Activated T-helper 17 cell treated with anti-CD3 and anti-CD28 coated beads, Interleukin-2, amount 50 U/mL, for 72 hours (primary cell): ENCODE measurements at regions not wholly inside any gene's neighbourhood (a gene's known extent, or its start where the extent isn't known, plus 50 kb on each side); places are given as distances from the start of the nearest gene placed in this dataset.

Experiments used
- ATAC-seq: fragments of 150-1000 bp; cut with Tn5 transposase; replicated peaks from 2 replicates; pipeline ENCODE4 v1.10.0; 2021; ENCODE audit warnings: mild to moderate bottlenecking, moderate library complexity
- H3K27ac Mint-ChIP-seq: one replicate; pipeline ENCODE4 v1.8.0; 2022; ENCODE audit warnings: mixed read lengths
- H3K27me3 Mint-ChIP-seq: one replicate; pipeline ENCODE4 v1.8.0; 2022; ENCODE audit warnings: mixed read lengths
- H3K36me3 Mint-ChIP-seq: one replicate; pipeline ENCODE4 v1.8.0; 2022; ENCODE audit warnings: low read depth, mild to moderate bottlenecking, mixed read lengths
- H3K4me1 Mint-ChIP-seq: one replicate; pipeline ENCODE4 v1.8.0; 2022; ENCODE audit warnings: mixed read lengths
- H3K4me3 Mint-ChIP-seq: one replicate; pipeline ENCODE4 v1.8.0; 2022; ENCODE audit warnings: mild to moderate bottlenecking, mixed read lengths
- H3K9me3 Mint-ChIP-seq: one replicate; pipeline ENCODE4 v1.8.0; 2022; ENCODE audit warnings: mixed read lengths

DNA sequence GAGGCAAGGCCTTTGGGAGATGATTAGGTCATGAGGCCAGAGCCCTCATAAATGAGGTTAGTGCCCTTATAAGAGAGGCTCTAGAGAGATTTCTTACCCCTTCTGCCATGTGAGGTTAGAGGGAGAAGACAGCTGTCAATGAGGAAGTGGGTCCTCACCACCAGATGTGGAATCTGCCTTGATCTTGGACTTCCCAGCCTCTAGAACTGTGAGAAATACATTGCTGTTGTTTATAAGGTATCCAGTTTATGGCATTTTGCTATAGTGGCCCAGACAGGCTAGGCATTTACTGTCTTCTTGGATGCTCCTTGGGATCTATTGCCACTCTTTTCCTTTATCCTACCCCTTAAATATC is 57.1 kb upstream of the CITED2 start:
- Mint-ChIP-seq H3K27me3 (peaks cover 3% of the 10 kb centered on the region), H3K9me3 (peaks cover 5% of the 10 kb centered on the region), H3K36me3 (no peaks in the 10 kb centered on the region), H3K4me1 (no peaks in the 10 kb centered on the region), H3K4me3 (no peak overlapping the region), H3K27ac (no peak overlapping the region)
- ATAC-seq, result no peak

DNA sequence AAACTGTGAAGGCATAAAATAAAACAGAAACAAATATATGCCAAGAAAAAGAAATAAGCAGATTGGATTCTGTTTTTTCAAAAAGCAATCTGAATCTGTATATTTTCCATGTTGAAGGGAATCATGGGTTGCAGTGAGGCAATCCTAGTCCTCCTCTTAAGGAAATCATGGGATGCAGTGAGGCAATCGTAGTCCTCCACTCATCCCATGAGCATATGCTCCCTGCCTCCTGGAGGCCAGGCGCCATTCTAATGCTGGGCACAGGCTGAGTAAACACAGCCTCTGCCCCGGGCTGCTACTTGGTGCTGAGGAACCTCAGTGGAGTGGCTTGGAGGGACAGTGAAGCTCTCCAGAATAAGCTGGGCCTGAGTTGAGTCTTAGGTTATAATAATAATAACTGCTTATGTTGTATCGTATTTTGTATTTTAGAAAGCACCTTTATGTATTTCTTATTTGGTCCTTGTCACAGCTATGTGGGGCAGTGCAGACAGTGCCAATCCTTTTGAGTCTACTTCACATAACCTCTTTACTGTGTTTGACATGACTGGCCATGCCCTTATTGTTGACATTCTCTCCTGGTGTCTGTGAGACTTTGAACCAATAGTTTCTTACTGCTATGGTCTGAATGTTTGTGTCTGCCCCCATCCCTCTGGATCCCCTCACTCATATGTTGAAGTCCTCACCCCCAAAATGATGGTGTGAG is 56.6 kb upstream of the CITED2 start:
- no peak for ATAC-seq
- H3K27ac Mint-ChIP-seq, result no peak overlapping the region
- H3K36me3 Mint-ChIP-seq, result no peaks in the 10 kb centered on the region
- peaks cover 5% of the 10 kb centered on the region for H3K9me3 Mint-ChIP-seq
- H3K4me1 Mint-ChIP-seq, result no peaks in the 10 kb centered on the region
- no peak overlapping the region for H3K4me3 Mint-ChIP-seq
- H3K27me3 Mint-ChIP-seq, result peaks cover 3% of the 10 kb centered on the region

DNA sequence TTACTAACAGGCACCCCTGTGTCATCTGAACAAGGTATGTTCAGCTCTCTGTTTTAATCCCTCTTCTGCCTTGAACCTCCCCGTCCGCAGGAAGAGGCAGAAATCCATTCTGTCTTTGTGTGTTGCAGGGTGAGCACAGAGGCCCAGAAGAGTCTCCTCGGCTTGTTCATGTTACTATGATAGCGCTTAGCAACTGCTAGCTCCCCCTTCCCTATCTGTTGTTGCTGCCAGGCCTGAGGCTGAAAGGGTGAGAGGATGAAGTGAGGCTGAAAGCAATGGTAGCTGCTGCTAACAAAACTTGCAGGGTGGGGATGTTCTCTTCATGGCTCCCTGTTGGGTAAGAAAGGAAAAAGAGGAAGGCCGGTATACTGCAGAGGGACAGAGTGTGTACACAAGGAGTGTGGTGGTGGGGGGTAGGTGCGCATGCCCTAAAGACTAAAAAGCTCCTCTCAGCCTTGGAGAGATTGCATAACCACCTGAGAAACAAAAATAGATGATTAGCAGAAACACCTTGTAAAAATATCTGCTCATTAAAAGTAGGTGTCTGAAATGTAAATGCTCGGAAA is 55.2 kb upstream of the CITED2 start:
- peaks cover 3% of the 10 kb centered on the region for H3K27me3 Mint-ChIP-seq
- H3K9me3 Mint-ChIP-seq, result peaks cover 5% of the 10 kb centered on the region
- no peak overlapping the region for H3K4me3 Mint-ChIP-seq
- ATAC-seq, result no peak
- no peaks in the 10 kb centered on the region for H3K36me3 Mint-ChIP-seq
- no peak overlapping the region for H3K27ac Mint-ChIP-seq
- H3K4me1 Mint-ChIP-seq, result no peaks in the 10 kb centered on the region

DNA sequence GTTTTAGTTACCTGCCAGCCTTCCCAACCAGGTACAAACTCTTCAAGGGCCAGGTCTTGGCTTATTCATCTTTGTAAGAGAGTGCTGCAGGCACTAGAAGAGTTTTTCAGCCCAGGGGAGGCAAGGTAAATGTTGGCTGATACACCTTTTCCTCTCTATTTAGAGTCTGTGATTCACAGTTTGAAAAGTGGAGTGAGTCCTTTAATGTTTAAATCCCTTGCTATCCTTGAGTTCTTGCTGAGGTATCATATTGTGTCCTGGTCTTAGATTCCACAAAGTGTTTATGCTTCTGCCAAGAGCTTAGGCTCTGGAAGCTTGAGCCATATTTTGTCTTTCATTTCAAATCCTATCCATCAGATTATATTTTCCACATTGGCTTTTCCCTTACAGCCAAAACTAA is 52.8 kb upstream of the CITED2 start:
- Mint-ChIP-seq H3K9me3 (peaks cover 5% of the 10 kb centered on the region), H3K36me3 (no peaks in the 10 kb centered on the region), H3K4me1 (no peaks in the 10 kb centered on the region), H3K27me3 (peaks cover 3% of the 10 kb centered on the region), H3K27ac (no peak overlapping the region), H3K4me3 (no peak overlapping the region)
- no peak for ATAC-seq

DNA sequence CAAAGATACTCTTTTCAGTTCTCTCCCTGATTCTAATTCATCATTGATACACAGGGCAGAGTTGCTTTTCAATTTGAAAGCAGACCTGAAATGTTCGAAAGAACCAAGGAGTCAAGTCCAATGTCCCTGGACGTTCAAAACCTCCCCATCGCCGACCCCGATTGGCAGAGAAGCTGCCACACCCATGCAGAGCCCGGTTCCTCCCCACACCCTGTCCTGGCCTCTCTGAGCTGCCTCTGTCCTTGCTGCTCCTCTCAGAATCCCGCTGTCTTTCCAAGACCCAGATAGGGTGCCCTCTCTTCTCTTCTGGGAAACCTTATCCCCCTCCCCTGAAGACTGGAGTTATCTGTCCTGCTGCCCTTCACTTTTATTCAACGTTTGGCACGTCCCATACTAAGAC is 52.3 kb upstream of the CITED2 start:
- no peak for ATAC-seq
- Mint-ChIP-seq H3K36me3 (no peaks in the 10 kb centered on the region), H3K4me1 (no peaks in the 10 kb centered on the region), H3K4me3 (no peak overlapping the region), H3K27me3 (peaks cover 3% of the 10 kb centered on the region), H3K9me3 (peaks cover 5% of the 10 kb centered on the region), H3K27ac (no peak overlapping the region)

DNA sequence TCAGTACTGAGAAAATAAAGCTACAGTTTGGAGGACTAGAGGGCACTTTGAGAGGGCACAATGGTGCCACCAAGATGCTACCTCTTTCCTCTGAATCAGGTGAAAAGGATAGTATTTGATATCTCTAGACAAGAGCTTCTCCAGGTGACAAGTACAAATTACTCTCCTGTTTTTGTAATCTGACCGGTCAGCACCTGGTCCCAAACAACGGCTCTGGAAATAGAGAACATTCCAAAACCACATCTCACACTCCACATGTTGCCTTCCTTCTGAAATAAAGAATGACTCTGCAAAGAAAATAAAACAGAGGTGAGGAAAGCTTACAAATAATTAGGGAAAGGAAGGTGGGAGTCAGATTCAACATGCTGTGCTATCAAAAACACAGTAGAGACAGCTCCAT is 51.3 kb upstream of the CITED2 start:
- no peak for ATAC-seq
- Mint-ChIP-seq H3K27me3 (peaks cover 3% of the 10 kb centered on the region), H3K27ac (no peak overlapping the region), H3K4me1 (no peaks in the 10 kb centered on the region), H3K4me3 (no peak overlapping the region), H3K9me3 (no peaks in the 10 kb centered on the region), H3K36me3 (no peaks in the 10 kb centered on the region)

DNA sequence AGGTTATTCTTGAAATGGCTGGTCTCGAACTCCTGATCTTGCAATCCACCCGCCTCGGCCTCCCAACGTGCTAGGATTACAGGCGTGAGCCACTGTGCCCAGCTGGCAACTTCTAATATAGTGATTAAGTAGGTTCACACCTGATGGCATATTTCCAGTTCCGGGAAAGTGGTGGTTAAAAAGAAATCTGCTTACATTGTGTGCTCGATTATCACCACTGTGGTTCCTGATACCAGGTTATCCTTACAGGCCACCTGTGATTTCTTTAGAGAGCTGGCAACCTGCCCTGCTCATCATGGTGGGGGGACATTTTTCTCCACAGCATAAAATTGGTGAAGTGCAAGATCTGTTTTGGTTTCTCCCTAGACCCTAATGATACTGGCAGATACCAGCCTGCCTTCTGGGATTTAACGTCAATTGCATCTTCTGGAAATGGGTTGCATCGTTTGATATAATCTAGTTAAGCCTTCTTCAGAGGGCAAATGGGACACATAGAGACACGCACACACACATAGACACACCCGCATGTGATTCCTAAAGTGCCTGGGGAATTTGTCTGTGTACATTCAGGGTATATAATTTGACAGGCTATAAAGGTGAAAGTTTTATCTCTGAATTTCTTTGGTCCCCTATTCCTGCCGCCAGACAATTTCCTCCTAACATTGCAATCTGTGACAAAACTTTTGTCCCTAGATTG is 49.7 kb upstream of the CITED2 start:
- Mint-ChIP-seq H3K4me1 (no peaks in the 10 kb centered on the region), H3K27me3 (peaks cover 3% of the 10 kb centered on the region), H3K4me3 (no peak overlapping the region), H3K9me3 (no peaks in the 10 kb centered on the region), H3K27ac (no peak overlapping the region), H3K36me3 (no peaks in the 10 kb centered on the region)
- no peak for ATAC-seq
